B cell (primary cell): ENCODE measurements at regions not wholly inside any gene's neighbourhood (a gene's known extent, or its start where the extent isn't known, plus 50 kb on each side); places are given as distances from the start of the nearest gene placed in this dataset.

ENCODE experiments used
- CTCF ChIP-seq: fragments of 200-600 bp; IDR thresholded peaks from one replicate; pipeline ENCODE4 v1.8.0; 2022; ENCODE audit warnings: antibody characterized with exemption, mild to moderate bottlenecking
- EZH2 ChIP-seq: IDR thresholded peaks from 2 replicates; pipeline ENCODE4 v1.6.1; 2012; ENCODE audit warnings: borderline replicate concordance, low read depth, mild to moderate bottlenecking, moderate library complexity, low read length; ENCODE audit not compliant: insufficient read depth, poor library complexity, severe bottlenecking

GRCh38 chr6:10141746-10142443, 273.0 kb downstream of the TFAP2A start:
- no peak for TF ChIP-seq CTCF
- TF ChIP-seq EZH2: no peak
